ENCODE measurements at regions not wholly inside any gene's neighbourhood (a gene's known extent, or its start where the extent isn't known, plus 50 kb on each side); places are given as distances from the start of the nearest gene placed in this dataset.
A peak's percentile ranks its signal among the peaks of the same experiment; 100 is the strongest.

DNA sequence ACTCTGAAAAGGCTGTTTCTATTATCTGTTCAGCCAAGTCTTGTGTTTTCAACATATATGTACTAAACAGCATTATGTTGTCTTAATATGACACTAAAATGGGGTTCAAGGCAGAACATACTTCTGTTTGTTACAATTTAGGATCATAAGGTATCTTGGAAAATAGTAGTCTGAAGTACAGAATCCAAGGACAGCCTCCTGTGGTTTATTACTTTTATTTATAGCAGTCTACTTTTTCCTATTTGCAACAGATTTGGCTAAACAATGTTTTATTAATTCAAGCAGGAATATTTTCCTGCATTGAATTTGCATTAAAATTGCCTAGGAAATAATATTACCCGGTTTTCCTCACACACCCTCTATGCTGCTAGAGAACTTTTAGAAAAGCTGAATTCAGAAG lies 67.7 kb downstream of the PLEKHG1 start:
- no peak for TF ChIP-seq SP1 (IDR thresholded peaks at IDR 0.05)
- no peak for DNase-seq (ENCODE audit: extremely low spot score)
- ChIA-PET CTCF (interaction anchor here (0.5 kb wide), 1 partner anchor 272 kb away, joined by 5 read pairs; no protein-coding TSS in a partner anchor), POLR2A (no interaction called here)

DNA sequence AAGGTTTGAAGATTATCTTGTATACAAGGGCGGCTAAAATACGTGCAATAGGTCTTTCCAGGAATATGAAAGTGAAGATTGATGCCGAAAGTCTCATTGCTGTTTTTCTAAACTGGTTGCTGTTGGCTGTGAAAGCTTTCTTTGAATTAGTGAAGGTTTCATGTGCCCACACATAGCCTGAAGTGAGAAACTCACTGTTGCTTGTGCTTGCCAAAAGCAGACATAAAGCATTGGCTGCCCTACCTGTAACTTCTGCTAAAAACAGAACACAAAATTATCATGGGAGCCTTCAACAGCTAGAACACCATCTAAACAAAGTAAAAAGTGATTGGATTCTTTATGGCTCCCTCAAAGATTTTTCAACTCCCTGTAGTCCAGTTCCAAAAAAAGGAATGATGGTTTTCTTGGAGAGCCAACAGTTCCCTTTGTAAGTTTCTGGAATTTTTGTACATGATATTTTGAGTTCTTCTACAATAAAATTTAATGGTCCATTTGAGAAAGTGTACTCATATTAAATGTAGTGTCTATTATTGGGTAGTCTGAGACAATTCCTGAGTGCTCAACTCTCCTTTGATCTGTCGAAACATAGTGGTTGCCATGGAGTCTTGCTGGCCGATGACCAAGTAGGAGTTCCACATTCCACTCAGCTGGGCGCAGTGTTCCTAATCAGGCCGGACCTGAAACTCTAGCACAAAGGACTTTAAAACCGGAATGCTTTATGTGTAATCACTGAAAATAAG lies 68.5 kb downstream of the PLEKHG1 start:
- ChIA-PET POLR2A (no interaction called here), CTCF (interaction anchor here (0.6 to 1.3 kb wide), 3 partner anchors 12 to 74 kb away, joined by 3 to 10 read pairs (median 4); no protein-coding TSS in a partner anchor)
- no peak for TF ChIP-seq FOXA1 (IDR thresholded peaks at IDR 0.05)
- TF ChIP-seq ARNT (IDR thresholded peaks at IDR 0.05): no peak
- DNase-seq (ENCODE audit: extremely low spot score): peak; percentile 73

DNA sequence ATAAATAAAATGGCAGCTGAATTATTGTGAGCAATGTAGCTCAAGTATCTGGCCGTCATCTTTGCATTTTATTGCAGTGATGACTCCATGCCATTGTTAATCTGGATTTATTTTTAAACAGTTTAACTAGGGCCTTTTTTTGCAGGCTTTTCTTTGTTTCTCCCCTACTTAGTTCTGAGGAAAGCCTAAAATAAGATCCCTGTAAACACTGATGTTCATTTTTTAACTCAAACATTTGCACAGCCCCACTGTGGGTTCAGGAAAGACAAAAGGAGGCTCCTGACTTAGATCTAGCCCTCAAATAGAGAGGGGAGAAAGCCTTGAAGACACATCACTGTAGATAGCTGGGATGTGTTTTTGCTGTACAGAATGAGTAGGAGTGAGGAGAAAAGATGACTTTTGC lies 69.2 kb downstream of the PLEKHG1 start:
- DNase-seq (ENCODE audit: extremely low spot score): no peak
- TF ChIP-seq SUZ12 (IDR thresholded peaks at IDR 0.05) (no peak), ELF4 (IDR thresholded peaks at IDR 0.05) (no peak)
- ChIA-PET CTCF (interaction anchor here (0.6 to 1.3 kb wide), 5 partner anchors 9 to 588 kb away, joined by 3 to 10 read pairs (median 4); no protein-coding TSS in a partner anchor), POLR2A (no interaction called here)

DNA sequence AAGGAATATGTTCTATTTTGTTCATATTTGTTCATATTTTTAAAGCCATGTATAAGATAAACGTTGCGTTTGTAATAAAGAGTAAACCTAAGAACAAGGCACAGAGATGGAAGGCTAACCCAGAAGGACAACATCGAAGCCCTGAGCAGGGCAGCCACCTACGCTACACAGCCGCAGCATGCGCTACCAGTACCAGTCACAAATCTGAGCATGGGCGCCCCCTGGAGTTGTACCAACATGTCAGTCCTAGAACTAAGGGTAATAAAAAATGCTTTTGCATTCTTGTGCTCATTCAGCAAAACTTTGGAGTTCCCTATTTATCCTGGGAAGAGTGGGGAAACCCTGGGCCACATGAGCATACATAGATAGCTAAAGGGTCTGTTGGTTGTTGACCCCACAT lies 70.6 kb downstream of the PLEKHG1 start:
- TF ChIP-seq FOXM1 (IDR thresholded peaks at IDR 0.05; ENCODE audit: borderline replicate concordance) (no peak), HDGF (IDR thresholded peaks at IDR 0.05; ENCODE audit: borderline replicate concordance) (no peak), NFRKB (IDR thresholded peaks at IDR 0.05) (no peak), ZNF384 (IDR thresholded peaks at IDR 0.05) (no peak), FOXA1 (IDR thresholded peaks at IDR 0.05) (no peak), ARNT (IDR thresholded peaks at IDR 0.05) (no peak), BHLHE40 (IDR thresholded peaks at IDR 0.05; ENCODE audit: borderline replicate concordance) (no peak), LEF1 (IDR thresholded peaks at IDR 0.05; ENCODE audit: borderline replicate concordance) (no peak)
- TF ChIP-seq, protein P1, sequence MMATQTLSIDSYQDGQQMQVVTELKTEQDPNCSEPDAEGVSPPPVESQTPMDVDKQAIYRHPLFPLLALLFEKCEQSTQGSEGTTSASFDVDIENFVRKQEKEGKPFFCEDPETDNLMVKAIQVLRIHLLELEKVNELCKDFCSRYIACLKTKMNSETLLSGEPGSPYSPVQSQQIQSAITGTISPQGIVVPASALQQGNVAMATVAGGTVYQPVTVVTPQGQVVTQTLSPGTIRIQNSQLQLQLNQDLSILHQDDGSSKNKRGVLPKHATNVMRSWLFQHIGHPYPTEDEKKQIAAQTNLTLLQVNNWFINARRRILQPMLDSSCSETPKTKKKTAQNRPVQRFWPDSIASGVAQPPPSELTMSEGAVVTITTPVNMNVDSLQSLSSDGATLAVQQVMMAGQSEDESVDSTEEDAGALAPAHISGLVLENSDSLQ (IDR thresholded peaks at IDR 0.05): no peak
- no peak for DNase-seq (ENCODE audit: extremely low spot score)
- POLR2A ChIA-PET: no interaction called here
- CTCF ChIA-PET: no interaction called here

DNA sequence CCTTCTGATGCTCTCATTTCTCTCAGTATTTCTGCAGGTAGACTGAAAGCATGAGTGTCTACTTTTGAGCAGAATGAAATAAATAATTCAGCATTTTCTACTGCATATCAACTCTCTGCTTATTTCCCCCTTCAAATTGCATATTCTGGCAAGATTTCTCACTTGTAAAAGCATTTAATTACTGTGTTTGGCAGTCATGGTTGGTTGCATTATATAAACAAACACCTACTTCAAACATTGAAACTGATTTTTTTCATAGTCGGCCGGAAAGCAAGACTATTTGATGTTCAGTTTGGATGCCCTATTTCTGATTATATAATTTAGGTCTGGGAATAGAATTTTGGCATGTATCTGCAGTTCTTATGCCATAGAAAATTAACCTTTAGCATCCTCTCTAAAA lies 73.1 kb downstream of the PLEKHG1 start:
- ChIA-PET POLR2A (no interaction called here), CTCF (interaction anchor here (2.7 kb wide), 1 partner anchor 13 kb away, joined by 34 read pairs; no protein-coding TSS in a partner anchor)
- no peak for DNase-seq (ENCODE audit: extremely low spot score)
- TF ChIP-seq ARNT (IDR thresholded peaks at IDR 0.05): no peak

DNA sequence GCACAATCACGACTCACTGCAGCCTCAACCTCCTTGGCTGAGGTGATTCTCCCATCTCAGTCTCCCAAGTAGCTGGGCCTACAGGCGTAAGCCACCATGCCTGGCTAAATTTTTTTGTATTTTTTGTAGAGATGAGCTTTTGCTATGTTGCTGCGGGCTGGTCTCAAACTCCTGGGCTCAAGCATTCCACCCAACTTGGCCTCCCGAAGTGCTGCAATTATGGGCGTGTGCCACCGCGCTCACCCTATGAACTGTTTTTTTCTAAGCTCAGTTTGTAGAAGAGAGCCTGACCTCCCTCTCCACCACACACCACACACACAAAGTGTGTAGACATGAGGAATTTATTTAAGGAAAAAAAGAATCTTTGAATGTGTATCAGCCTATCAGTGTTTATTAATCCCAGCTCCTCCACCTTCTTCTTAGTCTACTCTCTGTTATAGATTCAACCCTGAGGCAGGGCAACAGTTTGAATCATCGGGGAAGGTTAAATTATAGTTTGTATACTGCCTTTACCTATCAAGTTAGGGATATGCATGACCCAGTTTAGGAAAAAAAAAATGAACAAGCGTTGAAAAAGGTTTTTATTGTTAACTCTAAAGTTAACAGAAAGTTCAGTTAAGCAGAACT lies 74.1 kb downstream of the PLEKHG1 start:
- TF ChIP-seq FOXK2 (IDR thresholded peaks at IDR 0.05) (no peak), LEF1 (IDR thresholded peaks at IDR 0.05; ENCODE audit: borderline replicate concordance) (no peak), HDGF (IDR thresholded peaks at IDR 0.05; ENCODE audit: borderline replicate concordance) (no peak), CTBP1 (IDR thresholded peaks at IDR 0.05; ENCODE audit: borderline replicate concordance) (no peak), FOXA1 (IDR thresholded peaks at IDR 0.05) (no peak), SUZ12 (IDR thresholded peaks at IDR 0.05) (no peak), L3MBTL2 (conservative IDR thresholded peaks at IDR 0.05) (no peak), NFRKB (IDR thresholded peaks at IDR 0.05) (no peak), ELF4 (IDR thresholded peaks at IDR 0.05) (no peak), ZNF384 (IDR thresholded peaks at IDR 0.05) (no peak), ARNT (IDR thresholded peaks at IDR 0.05) (no peak), TARDBP (IDR thresholded peaks at IDR 0.05) (no peak), SP1 (IDR thresholded peaks at IDR 0.05) (no peak), FOXM1 (IDR thresholded peaks at IDR 0.05; ENCODE audit: borderline replicate concordance) (no peak), BHLHE40 (IDR thresholded peaks at IDR 0.05; ENCODE audit: borderline replicate concordance) (no peak)
- TF ChIP-seq, protein P1 (IDR thresholded peaks at IDR 0.05): no peak
- CTCF ChIA-PET: interaction anchor here (0.6 to 2.7 kb wide), 2 partner anchors 12 to 618 kb away, joined by 3 to 34 read pairs; no protein-coding TSS in a partner anchor
- POLR2A ChIA-PET: interaction anchor here (1.0 kb wide), 1 partner anchor 11 kb away, joined by 3 read pairs; no protein-coding TSS in a partner anchor
- no peak for DNase-seq (ENCODE audit: extremely low spot score)

DNA sequence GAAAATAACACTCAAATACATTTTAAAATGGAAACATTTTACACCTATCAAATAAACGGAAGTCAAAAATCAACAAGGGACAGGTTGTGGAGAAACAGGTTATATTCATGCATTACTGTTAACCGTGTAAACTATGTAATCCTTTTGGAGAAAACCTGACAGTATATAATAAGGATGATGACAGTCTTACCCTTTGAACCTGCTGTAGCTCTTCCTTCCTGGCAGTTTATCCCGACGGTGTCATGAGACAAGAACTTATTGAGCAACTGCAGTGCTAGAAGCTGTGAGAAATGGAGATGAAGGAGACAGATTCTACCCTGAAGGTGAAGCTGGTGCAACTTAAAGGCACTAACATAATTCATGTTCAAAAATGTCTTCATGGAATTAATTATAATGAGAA lies 76.7 kb downstream of the PLEKHG1 start:
- no peak for DNase-seq (ENCODE audit: extremely low spot score)
- CTCF ChIA-PET: interaction anchor here (0.8 kb wide), 1 partner anchor 76 kb away, joined by 3 read pairs; no protein-coding TSS in a partner anchor
- no peak for TF ChIP-seq L3MBTL2 (conservative IDR thresholded peaks at IDR 0.05)
- TF ChIP-seq HDGF (IDR thresholded peaks at IDR 0.05; ENCODE audit: borderline replicate concordance): no peak
- TF ChIP-seq ARNT (IDR thresholded peaks at IDR 0.05): no peak
- TF ChIP-seq SP1 (IDR thresholded peaks at IDR 0.05): no peak
- TF ChIP-seq, protein P1 (IDR thresholded peaks at IDR 0.05): no peak
- no peak for TF ChIP-seq LEF1 (IDR thresholded peaks at IDR 0.05; ENCODE audit: borderline replicate concordance)
- no peak for TF ChIP-seq SUZ12 (IDR thresholded peaks at IDR 0.05)
- TF ChIP-seq ELF4 (IDR thresholded peaks at IDR 0.05): no peak
- TF ChIP-seq ZNF384 (IDR thresholded peaks at IDR 0.05): no peak
- no peak for TF ChIP-seq FOXA1 (IDR thresholded peaks at IDR 0.05)
- TF ChIP-seq FOXM1 (IDR thresholded peaks at IDR 0.05; ENCODE audit: borderline replicate concordance): no peak
- POLR2A ChIA-PET: no interaction called here
